HG03066 (cell line): ENCODE measurements at regions not wholly inside any gene's neighbourhood (a gene's known extent, or its start where the extent isn't known, plus 50 kb on each side); places are given as distances from the start of the nearest gene placed in this dataset.
"Not testable (repeated sequence)": the region's sequence is repeated elsewhere in the genome, so short reads cannot be mapped to it uniquely, and the experiment has no call there.

Experiments
- ATAC-seq: cut with Tn5 transposase; IDR thresholded peaks from one replicate; pipeline ENCODE4 v1.9.1; 2021; ENCODE audit warnings: low read depth; ENCODE audit not compliant: unreplicated experiment

- ATAC-seq = not testable (repeated sequence)
These were observed 158.1 kb upstream of the TPTE start for GRCh38 chr21:10363321-10363720.

GRCh38 chr21:10366210-10366609 is 155.2 kb upstream of the TPTE start:
- ATAC-seq = not testable (repeated sequence)

- not testable (repeated sequence) for ATAC-seq
These were observed 153.8 kb upstream of the TPTE start for GRCh38 chr21:10367586-10367985.

- ATAC-seq = not testable (repeated sequence)
These were observed 153.0 kb upstream of the TPTE start for GRCh38 chr21:10368323-10368798.

- ATAC-seq = not testable (repeated sequence)
These were observed 152.1 kb upstream of the TPTE start for GRCh38 chr21:10369289-10369688.

- not testable (repeated sequence) for ATAC-seq
These were observed 143.6 kb upstream of the TPTE start for GRCh38 chr21:10377758-10378157.

GRCh38 chr21:10379816-10380215 is 141.6 kb upstream of the TPTE start:
- ATAC-seq = not testable (repeated sequence)

- ATAC-seq = not testable (repeated sequence)
These were observed 139.7 kb upstream of the TPTE start for GRCh38 chr21:10381687-10382060.

GRCh38 chr21:10382135-10382534 is 139.2 kb upstream of the TPTE start:
- not testable (repeated sequence) for ATAC-seq

GRCh38 chr21:10382580-10382979 is 138.8 kb upstream of the TPTE start:
- not testable (repeated sequence) for ATAC-seq

- ATAC-seq = not testable (repeated sequence)
These were observed 137.8 kb upstream of the TPTE start for GRCh38 chr21:10383571-10383970.

GRCh38 chr21:10384304-10384861 is 137.0 kb upstream of the TPTE start:
- not testable (repeated sequence) for ATAC-seq

- not testable (repeated sequence) for ATAC-seq
These were observed 136.2 kb upstream of the TPTE start for GRCh38 chr21:10385202-10385601.

GRCh38 chr21:10385898-10386527 is 135.4 kb upstream of the TPTE start:
- not testable (repeated sequence) for ATAC-seq

GRCh38 chr21:10387692-10388450 is 133.5 kb upstream of the TPTE start:
- ATAC-seq = not testable (repeated sequence)

- not testable (repeated sequence) for ATAC-seq
These were observed 132.8 kb upstream of the TPTE start for GRCh38 chr21:10388625-10389024.

- not testable (repeated sequence) for ATAC-seq
These were observed 129.1 kb upstream of the TPTE start for GRCh38 chr21:10392301-10392700.

GRCh38 chr21:10395963-10396362 is 125.4 kb upstream of the TPTE start:
- not testable (repeated sequence) for ATAC-seq

GRCh38 chr21:10397495-10397915 is 123.9 kb upstream of the TPTE start:
- not testable (repeated sequence) for ATAC-seq

- ATAC-seq = not testable (repeated sequence)
These were observed 122.5 kb upstream of the TPTE start for GRCh38 chr21:10398692-10399489.
